B cell (primary cell): ENCODE measurements at regions not wholly inside any gene's neighbourhood (a gene's known extent, or its start where the extent isn't known, plus 50 kb on each side); places are given as distances from the start of the nearest gene placed in this dataset.

ENCODE experiments used
- EZH2 ChIP-seq: IDR thresholded peaks from 2 replicates; pipeline ENCODE4 v1.6.1; 2012; ENCODE audit warnings: borderline replicate concordance, low read depth, mild to moderate bottlenecking, moderate library complexity, low read length; ENCODE audit not compliant: insufficient read depth, poor library complexity, severe bottlenecking
- TF ChIP-seq, protein P1 (sequence below): fragments of 200-600 bp; IDR thresholded peaks from one replicate; pipeline ENCODE4 v1.8.0; 2022; ENCODE audit warnings: antibody characterized with exemption, mild to moderate bottlenecking

DNA sequence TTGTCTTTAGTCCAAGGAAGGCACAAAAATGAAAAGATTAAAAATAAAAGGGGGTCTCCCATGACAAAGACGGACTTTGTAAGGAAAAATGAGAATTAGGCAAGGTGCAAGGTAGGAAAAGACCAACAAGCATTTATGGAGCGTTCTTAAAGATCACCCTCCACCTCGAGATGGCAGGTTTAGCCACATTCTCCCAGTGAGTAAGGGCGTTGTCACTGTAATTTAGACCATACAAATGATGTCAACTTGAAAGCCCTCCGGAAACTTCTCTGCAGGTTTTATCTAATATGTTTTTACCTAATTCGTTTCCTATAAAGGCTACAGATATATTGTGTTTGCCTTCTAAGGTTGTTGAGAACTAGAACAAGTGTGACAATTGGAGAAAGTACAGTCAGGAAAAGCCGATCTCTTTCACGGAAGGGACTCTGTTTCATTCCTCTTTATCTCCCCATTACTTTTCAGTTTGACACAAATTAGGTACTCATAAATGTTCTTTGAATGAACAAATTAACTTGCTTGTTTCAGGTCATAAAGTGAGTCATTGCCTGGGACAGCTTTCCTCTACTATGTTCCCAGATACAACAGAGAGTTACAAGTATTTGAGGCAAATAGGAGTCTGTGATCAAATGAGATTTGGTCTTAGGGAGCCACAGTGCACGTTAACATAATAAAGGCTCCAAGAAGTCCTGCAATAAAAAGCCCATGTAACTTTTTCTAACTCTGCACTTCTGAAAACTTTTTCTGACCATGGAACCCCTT, 102.6 kb upstream of the HABP2 start:
- TF ChIP-seq, protein P1, sequence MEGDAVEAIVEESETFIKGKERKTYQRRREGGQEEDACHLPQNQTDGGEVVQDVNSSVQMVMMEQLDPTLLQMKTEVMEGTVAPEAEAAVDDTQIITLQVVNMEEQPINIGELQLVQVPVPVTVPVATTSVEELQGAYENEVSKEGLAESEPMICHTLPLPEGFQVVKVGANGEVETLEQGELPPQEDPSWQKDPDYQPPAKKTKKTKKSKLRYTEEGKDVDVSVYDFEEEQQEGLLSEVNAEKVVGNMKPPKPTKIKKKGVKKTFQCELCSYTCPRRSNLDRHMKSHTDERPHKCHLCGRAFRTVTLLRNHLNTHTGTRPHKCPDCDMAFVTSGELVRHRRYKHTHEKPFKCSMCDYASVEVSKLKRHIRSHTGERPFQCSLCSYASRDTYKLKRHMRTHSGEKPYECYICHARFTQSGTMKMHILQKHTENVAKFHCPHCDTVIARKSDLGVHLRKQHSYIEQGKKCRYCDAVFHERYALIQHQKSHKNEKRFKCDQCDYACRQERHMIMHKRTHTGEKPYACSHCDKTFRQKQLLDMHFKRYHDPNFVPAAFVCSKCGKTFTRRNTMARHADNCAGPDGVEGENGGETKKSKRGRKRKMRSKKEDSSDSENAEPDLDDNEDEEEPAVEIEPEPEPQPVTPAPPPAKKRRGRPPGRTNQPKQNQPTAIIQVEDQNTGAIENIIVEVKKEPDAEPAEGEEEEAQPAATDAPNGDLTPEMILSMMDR: no peak
- no peak for TF ChIP-seq EZH2
